ENCODE measurements at regions not wholly inside any gene's neighbourhood (a gene's known extent, or its start where the extent isn't known, plus 50 kb on each side); places are given as distances from the start of the nearest gene placed in this dataset.

DNA sequence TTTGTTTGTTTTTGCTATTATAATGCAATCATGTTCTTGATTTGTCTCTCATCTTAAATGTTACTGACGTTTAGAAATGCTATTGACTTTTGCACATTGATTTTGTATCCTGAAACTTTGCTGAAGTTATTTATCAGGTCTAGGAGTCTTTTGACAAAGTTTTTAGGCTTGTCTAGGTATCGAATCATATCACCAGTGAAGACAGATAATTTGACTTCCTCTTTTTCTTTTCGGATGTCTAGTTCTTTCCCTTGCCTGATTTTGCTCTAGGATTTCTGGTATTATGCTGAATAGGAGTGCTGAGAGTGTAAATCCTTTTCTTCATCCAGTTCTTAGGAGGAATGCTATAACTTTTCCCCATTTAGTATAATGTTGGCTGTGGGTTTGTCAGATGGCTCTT is 719.7 kb upstream of the BCHE start:
- TF ChIP-seq, protein P1, sequence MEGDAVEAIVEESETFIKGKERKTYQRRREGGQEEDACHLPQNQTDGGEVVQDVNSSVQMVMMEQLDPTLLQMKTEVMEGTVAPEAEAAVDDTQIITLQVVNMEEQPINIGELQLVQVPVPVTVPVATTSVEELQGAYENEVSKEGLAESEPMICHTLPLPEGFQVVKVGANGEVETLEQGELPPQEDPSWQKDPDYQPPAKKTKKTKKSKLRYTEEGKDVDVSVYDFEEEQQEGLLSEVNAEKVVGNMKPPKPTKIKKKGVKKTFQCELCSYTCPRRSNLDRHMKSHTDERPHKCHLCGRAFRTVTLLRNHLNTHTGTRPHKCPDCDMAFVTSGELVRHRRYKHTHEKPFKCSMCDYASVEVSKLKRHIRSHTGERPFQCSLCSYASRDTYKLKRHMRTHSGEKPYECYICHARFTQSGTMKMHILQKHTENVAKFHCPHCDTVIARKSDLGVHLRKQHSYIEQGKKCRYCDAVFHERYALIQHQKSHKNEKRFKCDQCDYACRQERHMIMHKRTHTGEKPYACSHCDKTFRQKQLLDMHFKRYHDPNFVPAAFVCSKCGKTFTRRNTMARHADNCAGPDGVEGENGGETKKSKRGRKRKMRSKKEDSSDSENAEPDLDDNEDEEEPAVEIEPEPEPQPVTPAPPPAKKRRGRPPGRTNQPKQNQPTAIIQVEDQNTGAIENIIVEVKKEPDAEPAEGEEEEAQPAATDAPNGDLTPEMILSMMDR (IDR thresholded peaks at IDR 0.05) = no peak
- TF ChIP-seq EP300 (IDR thresholded peaks at IDR 0.05) (no peak), POLR2A (IDR thresholded peaks at IDR 0.05; ENCODE audit: low read depth) (no peak), POLR2AphosphoS5 (IDR thresholded peaks at IDR 0.05) (no peak)

Measured in esophagus muscularis mucosa (tissue), 4 donors.